Right cardiac atrium (tissue), 5 donors: ENCODE measurements at regions not wholly inside any gene's neighbourhood (a gene's known extent, or its start where the extent isn't known, plus 50 kb on each side); places are given as distances from the start of the nearest gene placed in this dataset.

Experiments used
- ATAC-seq, 2 donors: fragments of 200-7000 bp; cut with Tn5 transposase; one replicate each; pipeline versions ENCODE4 v1.8.0 to v1.9.1; 2020; ENCODE audit warnings: moderate library complexity in 2 of 2, mild to moderate bottlenecking in 1 of 2
- DNase-seq, 3 donors: peaks; one replicate each; pipeline ENCODE4 v3.0.0-alpha.2; 2020
- H3K27ac ChIP-seq: one replicate; pipeline ENCODE4 v1.5.1; 2013; ENCODE audit warnings: mild to moderate bottlenecking, low read length, control low read depth, moderate library complexity
- H3K27me3 ChIP-seq: one replicate; pipeline ENCODE4 v1.6.1; 2013; ENCODE audit not compliant: control insufficient read depth, insufficient read depth
- H3K4me1 ChIP-seq: one replicate; pipeline ENCODE4 v1.6.1; 2013; ENCODE audit warnings: low read length; ENCODE audit not compliant: control insufficient read depth, insufficient read depth
- H3K4me3 ChIP-seq: one replicate; pipeline ENCODE4 v1.5.1; 2013; ENCODE audit warnings: low read length, control low read depth
- H3K9me3 ChIP-seq: one replicate; pipeline ENCODE4 v1.6.1; 2013; ENCODE audit warnings: low read length; ENCODE audit not compliant: control insufficient read depth
- WGBS: extraction: QIAGEN DNeasy Blood & Tissue Kit; methylation state at CpG from one replicate; pipeline ENCODE4 v1.1.7; 2013; 5-methylcytosine and 5-hydroxymethylcytosine counted together
- intact Hi-C, 4 donors: fragments of 100-400 bp; cut with DNase I; formaldehyde crosslinking; loops; one replicate each; pipeline versions ENCODE4 v1.11.0 to v1.14.0; 2022 to 2023
- donor health status: healthy with polysubstance abuse.
- donor health status: DM: no; HTN: yes; CAD: no.
- donor health status: DM: no; HTN: no; CAD: no.
- donor health status: DM: no; HTN: yes; CAD: no; lungs with severe emphysema.
- donor health status: DM: yes; HTN: yes; CAD: no.

GRCh38 chr5:56479696-56480077, 246.6 kb upstream of the ANKRD55 start:
- no peak overlapping the region for H3K4me3 ChIP-seq
- H3K27ac ChIP-seq, result peak overlapping the region; percentile 57
- intact Hi-C loops, result loop anchor here in 3 of 4 donors (5.0 to 10.0 kb wide), 3 partner anchors 205 to 335 kb away; partner anchors contain the start of gene MAP3K1 (in 2 of the 3)
- DNase-seq (no peak), ATAC-seq (no peak)
- H3K27me3 ChIP-seq, result no peaks in the 10 kb centered on the region
- WGBS, result 39% methylated on average over 9 of the region's 9 CpGs
- H3K4me1 ChIP-seq, result peaks cover 5% of the 10 kb centered on the region
- H3K9me3 ChIP-seq, result no peaks in the 10 kb centered on the region

- H3K4me1 ChIP-seq, result peaks cover 5% of the 10 kb centered on the region
- no peak for ATAC-seq
- H3K4me3 ChIP-seq, result no peak overlapping the region
- DNase-seq, result no peak
- H3K27me3 ChIP-seq, result no peaks in the 10 kb centered on the region
- H3K9me3 ChIP-seq, result no peaks in the 10 kb centered on the region
- WGBS, result 83% methylated on average over 3 of the region's 3 CpGs
- no peak overlapping the region for H3K27ac ChIP-seq
- intact Hi-C loops, result no loop called here
These were observed 246.0 kb upstream of the ANKRD55 start for GRCh38 chr5:56479126-56479525.

GRCh38 chr5:56478062-56478461, 244.9 kb upstream of the ANKRD55 start:
- intact Hi-C loops, result no loop called here
- no peak for DNase-seq
- Histone ChIP-seq H3K9me3 (no peaks in the 10 kb centered on the region), H3K4me3 (no peak overlapping the region), H3K27ac (no peak overlapping the region), H3K4me1 (peaks cover 5% of the 10 kb centered on the region), H3K27me3 (no peaks in the 10 kb centered on the region)
- no peak for ATAC-seq
- WGBS, result 96% methylated on average over 3 of the region's 3 CpGs

- no peaks in the 10 kb centered on the region for H3K9me3 ChIP-seq
- H3K4me3 ChIP-seq, result no peak overlapping the region
- ATAC-seq (no peak), DNase-seq (no peak)
- H3K27me3 ChIP-seq, result no peaks in the 10 kb centered on the region
- intact Hi-C loops, result no loop called here
- no peak overlapping the region for H3K27ac ChIP-seq
- H3K4me1 ChIP-seq, result peaks cover 5% of the 10 kb centered on the region
- WGBS, result 79% methylated on average over 5 of the region's 5 CpGs
These were observed 243.3 kb upstream of the ANKRD55 start for GRCh38 chr5:56476487-56476856.

GRCh38 chr5:56475689-56476486, 242.8 kb upstream of the ANKRD55 start:
- ATAC-seq, result no peak
- WGBS, result 62% methylated on average over 4 of the region's 4 CpGs
- no peak overlapping the region for H3K27ac ChIP-seq
- intact Hi-C loops, result no loop called here
- H3K4me1 ChIP-seq, result peaks cover 5% of the 10 kb centered on the region
- H3K4me3 ChIP-seq, result no peak overlapping the region
- no peak for DNase-seq
- no peaks in the 10 kb centered on the region for H3K27me3 ChIP-seq
- no peaks in the 10 kb centered on the region for H3K9me3 ChIP-seq

GRCh38 chr5:56471707-56472106, 238.6 kb upstream of the ANKRD55 start:
- no peaks in the 10 kb centered on the region for H3K27me3 ChIP-seq
- intact Hi-C loops, result no loop called here

GRCh38 chr5:56470007-56470406, 236.9 kb upstream of the ANKRD55 start:
- H3K27me3 ChIP-seq, result no peaks in the 10 kb centered on the region
- H3K4me1 ChIP-seq, result no peaks in the 10 kb centered on the region
- no peak overlapping the region for H3K4me3 ChIP-seq
- intact Hi-C loops, result no loop called here
- 88% methylated on average over 7 of the region's 7 CpGs for WGBS
- DNase-seq (no peak), ATAC-seq (no peak)
- H3K9me3 ChIP-seq, result no peaks in the 10 kb centered on the region
- no peak overlapping the region for H3K27ac ChIP-seq

More at GRCh38 chr5:56471707-56472106, 238.6 kb upstream of the ANKRD55 start:
- no peak overlapping the region for H3K27ac ChIP-seq
- no peaks in the 10 kb centered on the region for H3K9me3 ChIP-seq
- no peak overlapping the region for H3K4me3 ChIP-seq
- DNase-seq (no peak), ATAC-seq (no peak)
- 93% methylated on average over 2 of the region's 2 CpGs for WGBS
- no peaks in the 10 kb centered on the region for H3K4me1 ChIP-seq

- WGBS, result 63% methylated on average over 3 of the region's 3 CpGs
- Histone ChIP-seq H3K4me3 (no peak overlapping the region), H3K27me3 (no peaks in the 10 kb centered on the region), H3K27ac (no peak overlapping the region), H3K9me3 (no peaks in the 10 kb centered on the region), H3K4me1 (no peaks in the 10 kb centered on the region)
- intact Hi-C loops, result no loop called here
- ATAC-seq, result no peak
- no peak for DNase-seq
These were observed 235.1 kb upstream of the ANKRD55 start for GRCh38 chr5:56468277-56468676.

GRCh38 chr5:56467176-56467717, 234.1 kb upstream of the ANKRD55 start:
- DNase-seq (no peak), ATAC-seq (peak in 1 of 2 donors; percentile 32)
- H3K27me3 ChIP-seq, result no peaks in the 10 kb centered on the region
- intact Hi-C loops, result no loop called here
- H3K9me3 ChIP-seq, result no peaks in the 10 kb centered on the region
- no peak overlapping the region for H3K27ac ChIP-seq
- H3K4me3 ChIP-seq, result no peak overlapping the region
- 85% methylated on average over 5 of the region's 5 CpGs for WGBS
- H3K4me1 ChIP-seq, result no peaks in the 10 kb centered on the region

- Histone ChIP-seq H3K27me3 (no peaks in the 10 kb centered on the region), H3K4me3 (no peak overlapping the region), H3K4me1 (no peaks in the 10 kb centered on the region), H3K27ac (no peak overlapping the region), H3K9me3 (no peaks in the 10 kb centered on the region)
- ATAC-seq (no peak), DNase-seq (no peak)
- intact Hi-C loops, result no loop called here
- 73% methylated on average over 7 of the region's 7 CpGs for WGBS
These were observed 233.1 kb upstream of the ANKRD55 start for GRCh38 chr5:56466136-56466816.

- Histone ChIP-seq H3K9me3 (no peaks in the 10 kb centered on the region), H3K27me3 (no peaks in the 10 kb centered on the region), H3K4me1 (peaks cover under 1% of the 10 kb centered on the region), H3K4me3 (no peak overlapping the region), H3K27ac (peak overlapping the region; percentile 34)
- ATAC-seq (no peak), DNase-seq (no peak)
- 71% methylated on average over 2 of the region's 2 CpGs for WGBS
- intact Hi-C loops, result no loop called here
These were observed 232.6 kb upstream of the ANKRD55 start for GRCh38 chr5:56465769-56466135.
